ENCODE measurements at regions not wholly inside any gene's neighbourhood (a gene's known extent, or its start where the extent isn't known, plus 50 kb on each side); places are given as distances from the start of the nearest gene placed in this dataset.

DNA sequence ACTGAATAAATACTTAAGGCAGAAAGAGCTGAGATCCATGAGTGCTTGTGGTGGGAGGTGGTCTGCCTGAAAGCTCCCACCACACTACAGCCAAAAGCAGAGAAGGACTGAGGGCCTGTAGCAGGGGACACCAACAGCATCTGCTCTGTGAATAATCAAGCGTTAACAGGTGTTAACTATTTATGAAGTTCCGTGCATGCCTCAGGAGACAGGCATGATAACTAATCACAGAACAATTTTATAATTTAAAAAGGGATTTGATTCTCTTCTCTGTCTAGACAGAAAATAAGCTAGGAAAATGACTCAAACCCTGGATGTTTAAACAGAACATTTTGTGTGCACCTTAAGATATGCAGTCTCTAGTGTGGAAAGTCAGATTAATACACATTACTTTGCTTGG is 61.5 kb upstream of the GHITM start:
- no peak for DNase-seq

- no peak for DNase-seq
Observed at GRCh38 chr10:84078771-84079170, 60.5 kb upstream of the GHITM start.

- DNase-seq, result no peak
Observed at GRCh38 chr10:84084342-84084741, 55.0 kb upstream of the GHITM start.

DNA sequence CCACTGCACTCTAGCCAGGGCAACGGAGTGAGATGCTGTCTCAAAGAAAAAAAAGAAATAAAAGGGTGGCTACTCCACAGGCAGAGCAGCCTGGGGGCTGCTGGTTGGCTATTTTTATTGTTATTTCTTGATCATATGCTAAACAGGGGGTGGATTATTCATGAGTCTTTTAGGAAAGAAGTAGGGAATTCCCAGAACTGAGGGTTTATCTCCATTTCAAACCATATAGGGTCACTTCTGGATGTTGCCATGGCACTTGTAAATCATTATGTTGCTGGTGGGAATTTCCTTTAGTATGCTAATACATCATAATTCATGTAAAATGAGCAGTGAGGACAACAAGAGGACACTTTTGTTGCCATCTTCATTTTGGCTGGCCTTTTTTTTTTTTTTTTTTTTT is 52.1 kb upstream of the GHITM start:
- DNase-seq, result no peak

DNA sequence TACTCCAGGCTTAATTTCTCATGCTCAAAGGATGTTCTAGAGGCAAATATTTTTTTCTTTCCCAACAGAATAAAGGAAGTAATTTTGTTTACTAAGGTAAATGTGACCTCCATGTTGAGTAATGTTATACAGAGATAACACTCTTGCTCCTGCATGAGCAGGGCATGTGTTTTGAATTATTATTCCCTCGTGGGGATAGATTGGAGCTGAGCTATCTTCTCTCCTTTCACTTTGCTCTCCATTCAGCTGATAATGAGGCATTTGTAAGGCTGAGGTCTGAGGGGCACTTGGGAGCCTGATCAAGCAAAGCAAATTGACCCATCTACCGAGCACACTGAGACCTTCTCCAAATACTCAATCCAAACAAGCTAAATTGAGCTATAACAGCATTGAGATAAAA is 50.7 kb upstream of the GHITM start:
- no peak for DNase-seq

DNA sequence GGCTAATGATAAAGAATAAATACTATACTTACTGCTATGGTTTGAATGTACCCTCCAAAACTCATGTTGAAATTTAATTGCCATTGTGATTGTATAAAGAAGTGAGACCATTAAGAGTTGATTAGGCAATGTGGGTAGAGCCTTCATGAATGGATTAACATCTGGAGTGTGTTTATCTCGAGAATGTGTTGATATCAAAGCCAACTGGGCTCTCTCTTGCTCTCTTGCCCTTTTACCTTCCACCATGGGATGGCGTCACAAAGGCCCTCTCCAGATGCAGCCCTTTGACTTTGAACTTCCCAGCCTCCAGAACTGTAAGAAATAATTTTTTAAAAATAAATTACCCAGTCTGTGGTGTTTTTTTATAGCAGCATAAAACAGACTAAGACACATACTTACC is 50.1 kb upstream of the GHITM start:
- no peak for DNase-seq
